ENCODE measurements at regions not wholly inside any gene's neighbourhood (a gene's known extent, or its start where the extent isn't known, plus 50 kb on each side); places are given as distances from the start of the nearest gene placed in this dataset.

DNA sequence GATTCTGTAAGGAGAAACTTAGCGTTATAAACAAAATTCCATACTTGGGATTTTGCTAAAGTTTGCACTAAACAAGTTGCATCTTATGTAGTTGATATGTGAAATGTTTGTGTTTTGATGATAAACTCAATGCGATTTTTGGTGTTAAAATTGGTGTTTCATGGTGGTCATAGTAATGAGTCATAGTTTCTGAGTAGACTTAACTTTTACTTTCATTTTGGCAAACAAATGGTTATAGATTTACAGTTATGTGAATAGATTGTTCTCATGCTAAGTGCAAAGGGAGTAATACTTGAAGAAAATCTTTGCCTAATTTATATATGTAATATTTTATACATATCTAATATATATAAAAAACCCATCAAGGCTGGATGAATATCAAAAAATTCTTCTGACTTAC is 107.3 kb upstream of the ELAVL2 start:
- DNase-seq (ENCODE audit: low read depth in 2 of 2): no peak

DNA sequence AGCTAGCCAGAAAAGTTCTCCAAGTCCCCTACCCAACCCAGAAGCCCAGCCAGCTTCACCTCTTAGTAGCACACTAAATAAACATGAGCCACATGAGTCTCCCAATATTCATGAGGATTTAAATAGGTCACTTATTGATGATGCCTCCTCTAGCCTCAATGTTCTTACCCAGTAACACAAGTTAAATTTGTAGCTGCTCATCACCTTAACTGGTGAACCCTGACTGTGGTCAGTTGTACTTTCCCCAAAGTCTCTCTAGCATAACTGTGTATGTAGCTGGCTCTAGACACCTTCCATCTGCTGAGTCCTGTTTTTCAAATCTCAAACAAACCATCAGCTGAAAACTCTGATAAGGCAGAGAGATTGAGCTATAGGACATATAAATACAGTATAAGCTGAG is 100.3 kb upstream of the ELAVL2 start:
- no peak for DNase-seq (ENCODE audit: low read depth in 2 of 2)

DNA sequence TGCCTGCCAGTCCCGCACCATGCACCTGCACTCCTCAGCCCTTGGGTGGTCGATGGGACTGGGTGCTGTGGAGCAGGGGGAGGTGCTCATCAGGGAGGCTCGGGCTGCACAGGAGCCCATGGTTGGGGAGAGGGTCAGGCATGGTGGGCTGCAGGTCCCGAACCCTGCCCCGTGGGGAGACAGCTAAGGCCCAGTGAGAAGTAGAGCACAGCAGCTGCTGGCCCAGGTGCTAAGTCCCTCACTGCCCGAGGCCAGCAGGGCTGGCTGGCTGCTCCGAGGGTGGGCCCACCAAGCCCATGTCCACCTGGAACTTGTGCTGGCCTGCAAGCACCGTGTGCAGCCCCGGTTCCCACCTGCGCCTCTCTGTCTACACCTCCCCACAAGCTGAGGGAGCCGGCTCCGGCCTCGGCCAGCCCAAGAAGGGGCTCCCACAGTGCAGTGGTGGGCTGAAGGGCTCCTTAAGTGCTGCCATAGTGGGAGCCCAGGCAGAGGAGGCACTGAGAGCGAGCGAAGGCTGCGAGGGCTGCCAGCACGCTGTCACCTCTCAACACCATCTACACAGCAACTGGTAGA is 88.5 kb upstream of the ELAVL2 start:
- no peak for DNase-seq (ENCODE audit: low read depth in 2 of 2)

DNA sequence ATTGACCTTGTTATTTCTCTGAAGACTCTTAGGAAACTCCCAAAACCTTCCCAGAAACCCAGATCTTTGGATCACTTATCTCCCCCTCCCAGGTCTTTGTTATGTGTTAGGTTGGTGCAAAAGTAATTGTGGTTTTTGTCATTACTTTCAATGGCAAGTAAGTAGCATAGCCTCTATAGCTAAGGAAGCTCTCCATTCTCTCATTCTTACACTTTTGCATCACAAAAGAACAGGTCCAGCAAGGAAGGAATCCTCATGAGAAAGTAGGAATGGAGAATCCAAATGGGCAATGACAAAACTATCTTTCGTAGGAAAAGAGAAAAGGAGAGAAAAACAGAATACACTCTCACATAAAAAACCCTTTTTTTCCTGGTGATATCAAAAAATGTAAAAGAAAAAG is 81.3 kb upstream of the ELAVL2 start:
- DNase-seq (ENCODE audit: low read depth in 2 of 2): no peak

DNA sequence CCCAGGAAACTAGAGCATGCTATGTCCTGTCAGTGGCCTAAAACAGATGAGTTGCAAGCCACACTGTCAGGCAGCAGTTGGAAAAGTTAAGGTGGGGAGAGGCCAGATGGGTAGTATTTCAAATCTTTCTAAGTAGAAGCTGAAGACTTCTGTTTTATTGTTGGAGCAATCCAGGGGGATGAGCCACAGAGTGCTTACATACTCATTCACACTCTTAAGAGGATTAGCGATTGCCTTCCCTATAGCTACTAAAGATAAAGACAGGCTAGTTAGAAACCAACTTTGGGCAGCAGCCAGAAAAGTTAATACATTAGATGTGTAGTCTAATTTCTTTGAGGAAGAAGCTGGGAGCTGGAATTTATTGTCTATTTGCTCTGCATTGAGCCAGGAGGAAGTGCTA is 61.7 kb upstream of the ELAVL2 start:
- DNase-seq (ENCODE audit: low read depth in 2 of 2): no peak

Measured in fibroblast of skin of left quadriceps (primary cell).